K562 (cell line): ENCODE measurements at regions not wholly inside any gene's neighbourhood (a gene's known extent, or its start where the extent isn't known, plus 50 kb on each side); places are given as distances from the start of the nearest gene placed in this dataset.

Experiments used
- ATAC-seq: fragments of 200-7000 bp; cut with Tn5 transposase; 3 replicates; pipeline ENCODE4 v1.9.1; 2020; ENCODE audit warnings: moderate library complexity
- BruUV-seq: library from RNA; stranded (reverse); fragments of 400-500 nt; replicated peaks from 2 replicates; lab custom pipeline; 2021; lab: Mats Ljungman, UMichigan
- CTCF ChIA-PET: fragments of 300-600 bp; formaldehyde crosslinking; extraction: SDS; loops from one replicate; lab custom pipeline; 2021; ENCODE audit warnings: low intra/inter-chr PET ratio; lab: Yijun Ruan, JAX
- POLR2A ChIA-PET: fragments of 300-600, 350-650 bp; sonication (Branson Sonifier 250); formaldehyde crosslinking; extraction: SDS; loops from one replicate; lab custom pipeline; 2021; ENCODE audit warnings: antibody characterized with exemption, inconsistent platforms; lab: Yijun Ruan, JAX
- DNase-seq, 4 experiments: peaks; one replicate each; pipeline versions ENCODE4 v3.0.0 to v3.0.0-alpha.2; 2011 to 2018; ENCODE audit warnings: low spot score in 3 of 4, mixed read lengths in 3 of 4; ENCODE audit errors: extremely low read depth in 1 of 4
- FAIRE-seq: peaks from 2 replicates; lab custom pipeline; 2011; peaks lifted over from hg19 to GRCh38; lab: Jason Lieb, UNC
- H2AFZ ChIP-seq: 2 replicates; pipeline ENCODE4 v1.6.0; 2011; ENCODE audit warnings: low read depth, low read length, control low read depth, inconsistent platforms
- H3K27ac ChIP-seq: fragments of 200-600 bp; 3 replicates; pipeline ENCODE4 v1.8.0; 2011; ENCODE audit warnings: low read depth, mild to moderate bottlenecking, control low read depth, inconsistent platforms, low read length, moderate library complexity, mixed read lengths; ENCODE audit errors: extremely low read depth
- H3K27me3 ChIP-seq, 2 experiments: fragments of 300-600 bp in 1 of 2; 2 replicates in 1 of 2; 3 replicates in 1 of 2; pipeline versions ENCODE4 v1.6.0 to v1.8.0; 2011; ENCODE audit warnings: inconsistent platforms in 2 of 2, low read length in 2 of 2, mild to moderate bottlenecking in 1 of 2, mixed read lengths in 1 of 2, moderate library complexity in 1 of 2; ENCODE audit not compliant: control insufficient read depth in 2 of 2, insufficient read depth in 2 of 2
- H3K36me3 ChIP-seq: fragments of 300-600 bp; 3 replicates; pipeline ENCODE4 v1.8.0; 2011; ENCODE audit warnings: mild to moderate bottlenecking, low read length, inconsistent platforms; ENCODE audit not compliant: control insufficient read depth, insufficient read depth
- H3K4me1 ChIP-seq, 2 experiments: fragments of 200-600 bp in 1 of 2; replicated peaks in 1 of 2; 2 replicates in 1 of 2; 3 replicates in 1 of 2; pipeline versions ENCODE4 v1.5.1 to v1.8.0; 2011; ENCODE audit warnings: inconsistent platforms in 2 of 2, low read length in 2 of 2, mild to moderate bottlenecking in 1 of 2, mixed read lengths in 1 of 2, moderate library complexity in 1 of 2; ENCODE audit not compliant: control insufficient read depth in 2 of 2, insufficient read depth in 2 of 2
- H3K4me2 ChIP-seq: 2 replicates; pipeline ENCODE4 v1.6.1; 2011; ENCODE audit warnings: low read length, control low read depth, inconsistent platforms, mixed read lengths; ENCODE audit not compliant: insufficient read depth
- H3K4me3 ChIP-seq: fragments of 200-600 bp; sonication (generic), shearing (Covaris generic); 2 replicates; pipeline ENCODE4 v1.5.1; 2016; ENCODE audit warnings: control low read depth, inconsistent platforms
- H3K79me2 ChIP-seq: fragments of 200-600 bp; 3 replicates; pipeline ENCODE4 v1.8.0; 2011; ENCODE audit warnings: low read length, inconsistent platforms; ENCODE audit not compliant: control insufficient read depth, insufficient read depth
- H3K9ac ChIP-seq, 2 experiments: 2 replicates each; pipeline versions ENCODE4 v1.6.0 to v1.6.1; 2011; ENCODE audit warnings: low read depth in 2 of 2, low read length in 2 of 2, control low read depth in 1 of 2, inconsistent platforms in 1 of 2, mild to moderate bottlenecking in 1 of 2, mixed read lengths in 1 of 2; ENCODE audit not compliant: insufficient read depth in 1 of 2
- H3K9me1 ChIP-seq: one replicate; pipeline ENCODE4 v1.6.0; 2011; ENCODE audit warnings: inconsistent platforms, mild to moderate bottlenecking, low read length, moderate library complexity; ENCODE audit not compliant: control insufficient read depth, insufficient read depth
- H3K9me3 ChIP-seq: replicated peaks from 2 replicates; pipeline ENCODE4 v1.5.1; 2011; ENCODE audit warnings: low read depth, low read length, inconsistent platforms; ENCODE audit not compliant: control insufficient read depth, insufficient read depth
- H4K20me1 ChIP-seq: replicated peaks from 2 replicates; pipeline ENCODE4 v1.6.1; 2011; ENCODE audit warnings: low read length, inconsistent platforms, mixed read lengths; ENCODE audit not compliant: control insufficient read depth, insufficient read depth
- ASH1L ChIP-seq: fragments of 450-650 bp; IDR thresholded peaks from 2 replicates; pipeline ENCODE4 v1.6.1; 2018; ENCODE audit warnings: borderline replicate concordance, mild to moderate bottlenecking, low read depth; ENCODE audit not compliant: partially characterized antibody
- BDP1 ChIP-seq: IDR thresholded peaks from 3 replicates; pipeline ENCODE4 v1.6.1; 2011; ENCODE audit not compliant: insufficient read length, insufficient read depth
- ERF ChIP-seq: fragments of 450-650 bp; formaldehyde crosslinking; IDR thresholded peaks from 2 replicates; pipeline ENCODE4 v1.4.0; 2020; ENCODE audit warnings: mild to moderate bottlenecking, mixed read lengths
- ETV5 ChIP-seq: sonication (generic); formaldehyde crosslinking; IDR thresholded peaks from 2 replicates; pipeline ENCODE4 v1.4.0; 2020; ENCODE audit warnings: low read depth, mild to moderate bottlenecking, missing genetic modification reagents
- ETV6 ChIP-seq, 3 experiments: fragments of 150-350 bp in 1 of 3; sonication (generic) in 1 of 3; formaldehyde crosslinking in 1 of 3; IDR thresholded peaks; 2 replicates each; pipeline versions ENCODE4 v1.6.1 to v1.8.0; 2014 to 2022; ENCODE audit warnings: borderline replicate concordance in 2 of 3, low read depth in 2 of 3, antibody characterized with exemption in 1 of 3, low read length in 1 of 3, mild to moderate bottlenecking in 1 of 3, missing genetic modification reagents in 1 of 3
- NR2C2 ChIP-seq, 2 experiments: fragments of 200-800 bp in 1 of 2; sonication (Bioruptor generic) in 1 of 2; sonication (generic) in 1 of 2; formaldehyde crosslinking in 1 of 2; IDR thresholded peaks; 2 replicates each; pipeline versions ENCODE4 v1.6.1 to v1.8.0; 2016 to 2022; ENCODE audit warnings: mild to moderate bottlenecking in 1 of 2, missing compliant biosample characterization in 1 of 2, missing genetic modification characterization in 1 of 2, missing genetic modification reagents in 1 of 2
- POLR3G ChIP-seq: IDR thresholded peaks from 2 replicates; pipeline ENCODE4 v1.6.1; 2011; ENCODE audit not compliant: insufficient read length, insufficient replicate concordance; ENCODE audit errors: extremely low read depth
- ZNF224 ChIP-seq: sonication (generic); formaldehyde crosslinking; IDR thresholded peaks from 2 replicates; pipeline ENCODE4 v1.8.0; 2022; ENCODE audit warnings: mild to moderate bottlenecking, missing genetic modification reagents
- ZNF57 ChIP-seq: fragments of 450-650 bp; formaldehyde crosslinking; IDR thresholded peaks from 2 replicates; pipeline ENCODE4 v1.4.0; 2020; ENCODE audit warnings: mild to moderate bottlenecking, moderate library complexity
- ZNF699 ChIP-seq: fragments of 250-450 bp; sonication (Bioruptor Pico); IDR thresholded peaks from 2 replicates; pipeline ENCODE4 v1.8.0; 2021; ENCODE audit warnings: mild to moderate bottlenecking, moderate library complexity; ENCODE audit not compliant: insufficient replicate concordance
- WGBS: fragments of 100-300 bp; shearing (Covaris generic); methylation state at CpG from one replicate; pipeline ENCODE4 v1.1.6; 2016; ENCODE audit warnings: low coverage, mixed read lengths; ENCODE audit not compliant: insufficient coverage; ENCODE audit errors: missing lambda C conversion rate; 5-methylcytosine and 5-hydroxymethylcytosine counted together
- in situ Hi-C: fragments of 300-500 bp; cut with MboI; formaldehyde crosslinking; loops from 4 replicates; pipeline ENCODE4 v1.15.0; 2018; ENCODE audit warnings: inconsistent platforms, mixed read lengths
- intact Hi-C: fragments of 100-400 bp; cut with micrococcal nuclease; formaldehyde crosslinking; loops from 2 replicates; pipeline ENCODE4 v1.14.2; 2022
- TF ChIP-seq, protein P1 (sequence below), 2 experiments: fragments of 450-650 bp in 1 of 2; IDR thresholded peaks; 2 replicates each; pipeline ENCODE4 v1.6.1; 2011 to 2017; ENCODE audit warnings: low read depth in 2 of 2, antibody characterized with exemption in 1 of 2, borderline replicate concordance in 1 of 2, low read length in 1 of 2, mild to moderate bottlenecking in 1 of 2, mixed read lengths in 1 of 2; ENCODE audit not compliant: control insufficient read depth in 1 of 2
- TF ChIP-seq, protein P2 (sequence below): IDR thresholded peaks from 2 replicates; pipeline ENCODE4 v1.6.1; 2011; ENCODE audit warnings: borderline replicate concordance, low read depth, mild to moderate bottlenecking, moderate library complexity, low read length; ENCODE audit not compliant: insufficient read depth, poor library complexity, severe bottlenecking

DNA sequence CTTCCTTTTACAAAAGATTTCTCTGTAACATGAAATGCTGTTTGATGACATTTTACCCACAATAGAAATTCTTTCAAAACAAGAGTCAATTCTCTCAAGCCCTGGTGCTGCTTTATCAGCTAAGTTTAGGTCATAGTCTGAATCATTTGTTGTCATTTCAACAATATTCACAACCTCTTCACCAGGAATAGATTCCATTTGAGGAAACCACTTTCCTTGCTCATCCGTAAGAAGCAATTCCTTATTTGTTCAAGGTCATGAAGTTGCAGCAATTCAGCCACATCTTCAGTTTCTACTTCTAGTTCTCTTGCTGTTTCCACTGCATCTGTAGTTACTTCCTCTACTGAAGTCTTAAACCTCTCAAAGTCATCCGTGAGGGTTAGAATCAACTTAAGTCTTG, 315.3 kb downstream of the TYW1 start:
- ChIA-PET CTCF (no interaction called here), POLR2A (no interaction called here)
- no TSS peak for BruUV-seq
- Histone ChIP-seq H3K9me3 (no peaks in the 10 kb centered on the region), H3K36me3 (peaks cover 93% of the 10 kb centered on the region), H4K20me1 (no peaks in the 10 kb centered on the region), H3K79me2 (no peaks in the 10 kb centered on the region), H3K4me3 (no peak overlapping the region), H3K27ac (no peak overlapping the region), H3K4me1 (no peaks in the 10 kb centered on the region), H2AFZ (no peak overlapping the region), H3K9me1 (no peaks in the 10 kb centered on the region), H3K27me3 (no peaks in the 10 kb centered on the region), H3K4me2 (no peak overlapping the region), H3K9ac (no peak overlapping the region)
- ATAC-seq (no peak), FAIRE-seq (no peak), DNase-seq (no peak)
- 88% methylated on average over 2 of the region's 2 CpGs for WGBS
- intact Hi-C loops = no loop called here
- in situ Hi-C loops = no loop called here
- TF ChIP-seq POLR3G = no peak
- no peak for TF ChIP-seq ZNF699 (CRISPR knock-in tag)
- no peak for TF ChIP-seq ASH1L
- no peak for TF ChIP-seq NR2C2 (CRISPR knock-in tag; IDR thresholded peaks at IDR 0.05)
- no peak for TF ChIP-seq NR2C2 (tag; IDR thresholded peaks at IDR 0.05)
- no peak for TF ChIP-seq ERF (CRISPR knock-in tag)
- TF ChIP-seq ZNF57 (CRISPR knock-in tag) = no peak
- TF ChIP-seq, protein P1, sequence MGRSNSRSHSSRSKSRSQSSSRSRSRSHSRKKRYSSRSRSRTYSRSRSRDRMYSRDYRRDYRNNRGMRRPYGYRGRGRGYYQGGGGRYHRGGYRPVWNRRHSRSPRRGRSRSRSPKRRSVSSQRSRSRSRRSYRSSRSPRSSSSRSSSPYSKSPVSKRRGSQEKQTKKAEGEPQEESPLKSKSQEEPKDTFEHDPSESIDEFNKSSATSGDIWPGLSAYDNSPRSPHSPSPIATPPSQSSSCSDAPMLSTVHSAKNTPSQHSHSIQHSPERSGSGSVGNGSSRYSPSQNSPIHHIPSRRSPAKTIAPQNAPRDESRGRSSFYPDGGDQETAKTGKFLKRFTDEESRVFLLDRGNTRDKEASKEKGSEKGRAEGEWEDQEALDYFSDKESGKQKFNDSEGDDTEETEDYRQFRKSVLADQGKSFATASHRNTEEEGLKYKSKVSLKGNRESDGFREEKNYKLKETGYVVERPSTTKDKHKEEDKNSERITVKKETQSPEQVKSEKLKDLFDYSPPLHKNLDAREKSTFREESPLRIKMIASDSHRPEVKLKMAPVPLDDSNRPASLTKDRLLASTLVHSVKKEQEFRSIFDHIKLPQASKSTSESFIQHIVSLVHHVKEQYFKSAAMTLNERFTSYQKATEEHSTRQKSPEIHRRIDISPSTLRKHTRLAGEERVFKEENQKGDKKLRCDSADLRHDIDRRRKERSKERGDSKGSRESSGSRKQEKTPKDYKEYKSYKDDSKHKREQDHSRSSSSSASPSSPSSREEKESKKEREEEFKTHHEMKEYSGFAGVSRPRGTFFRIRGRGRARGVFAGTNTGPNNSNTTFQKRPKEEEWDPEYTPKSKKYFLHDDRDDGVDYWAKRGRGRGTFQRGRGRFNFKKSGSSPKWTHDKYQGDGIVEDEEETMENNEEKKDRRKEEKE (IDR thresholded peaks at IDR 0.05; ENCODE audit: borderline replicate concordance in 1 of 2, control insufficient read depth in 1 of 2, low read depth in 2 of 2, low read length in 1 of 2) = no peak
- TF ChIP-seq ETV6 (IDR thresholded peaks at IDR 0.05; ENCODE audit: borderline replicate concordance in 1 of 2, low read depth in 2 of 2, low read length in 1 of 2) = no peak
- TF ChIP-seq ETV6 (CRISPR knock-in tag; IDR thresholded peaks at IDR 0.05; ENCODE audit: borderline replicate concordance) = no peak
- TF ChIP-seq ETV5 (CRISPR knock-in tag) = no peak
- no peak for TF ChIP-seq BDP1
- TF ChIP-seq, protein P2, sequence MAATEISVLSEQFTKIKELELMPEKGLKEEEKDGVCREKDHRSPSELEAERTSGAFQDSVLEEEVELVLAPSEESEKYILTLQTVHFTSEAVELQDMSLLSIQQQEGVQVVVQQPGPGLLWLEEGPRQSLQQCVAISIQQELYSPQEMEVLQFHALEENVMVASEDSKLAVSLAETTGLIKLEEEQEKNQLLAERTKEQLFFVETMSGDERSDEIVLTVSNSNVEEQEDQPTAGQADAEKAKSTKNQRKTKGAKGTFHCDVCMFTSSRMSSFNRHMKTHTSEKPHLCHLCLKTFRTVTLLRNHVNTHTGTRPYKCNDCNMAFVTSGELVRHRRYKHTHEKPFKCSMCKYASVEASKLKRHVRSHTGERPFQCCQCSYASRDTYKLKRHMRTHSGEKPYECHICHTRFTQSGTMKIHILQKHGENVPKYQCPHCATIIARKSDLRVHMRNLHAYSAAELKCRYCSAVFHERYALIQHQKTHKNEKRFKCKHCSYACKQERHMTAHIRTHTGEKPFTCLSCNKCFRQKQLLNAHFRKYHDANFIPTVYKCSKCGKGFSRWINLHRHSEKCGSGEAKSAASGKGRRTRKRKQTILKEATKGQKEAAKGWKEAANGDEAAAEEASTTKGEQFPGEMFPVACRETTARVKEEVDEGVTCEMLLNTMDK = no peak
- TF ChIP-seq ZNF224 (CRISPR knock-in tag) = no peak
